Heart left ventricle (tissue), 13 donors: ENCODE measurements at regions not wholly inside any gene's neighbourhood (a gene's known extent, or its start where the extent isn't known, plus 50 kb on each side); places are given as distances from the start of the nearest gene placed in this dataset.

Experiments used
- CTCF ChIP-seq, 12 donors: fragments of 200-600 bp; sonication (generic) in 4 of 12; IDR thresholded peaks; one replicate each; pipeline versions ENCODE4 v1.5.0 to v1.8.0; 2018 to 2022; ENCODE audit warnings: antibody characterized with exemption in 12 of 12, mild to moderate bottlenecking in 5 of 12
- POLR2A ChIP-seq, 2 donors: fragments of 450-650 bp; IDR thresholded peaks; one replicate each; pipeline ENCODE4 v1.6.1; 2017; ENCODE audit warnings: antibody characterized with exemption in 2 of 2, mild to moderate bottlenecking in 2 of 2, moderate library complexity in 2 of 2
- donor health status: ischemic (EF 13 %, LVEDD 7.1; RV severe dilation, severe dysfunction).
- donor health status: DM: no; HTN: yes; CAD: no.
- donor health status: DM: no; HTN: no; CAD: no.
- donor health status: ischemic (EF 25% LVEDD 6.9; RV normal size, moderate dysfunction).
- donor health status: ischemic (EF 25% LVEDD 5.7; RV mildly dilated, moderate dysfunction).
- donor health status: ischemic (EF 35%, LVEDD 5.7; RV mildly dilated, moderate dysfunction).
- donor health status: nonischemic (EF 11% LVEDD 7.7; RV severe dilation, severe dysfunction).
- donor health status: DM: yes; HTN: yes; CAD: no.
- donor health status: PGD.
- donor health status: ischemic (EF 29% LVEDD 5.4; RV normal size, mild dysfunction).
- donor health status: nonischemic (EF 23%, LVEDD 6.1; RV moderate dilation, normal function).

DNA sequence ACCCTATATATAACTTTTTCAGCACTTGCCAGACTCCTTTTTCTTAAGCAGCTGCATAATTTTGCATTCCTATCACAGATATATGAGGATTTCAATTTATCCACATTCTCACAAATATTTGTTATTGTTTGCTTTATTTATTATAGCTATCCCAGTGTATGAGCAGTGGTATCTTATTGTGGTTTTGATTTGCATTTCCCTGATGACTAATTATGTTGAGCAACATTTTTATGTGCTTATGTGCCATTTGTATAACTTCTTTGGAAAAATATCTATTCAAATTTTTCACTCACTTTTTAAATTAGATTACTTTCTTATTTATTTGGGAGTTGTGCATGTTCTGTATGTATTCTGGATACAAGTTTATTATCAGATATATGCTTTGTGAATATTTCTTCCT, 361.9 kb downstream of the KCTD8 start:
- no peak for TF ChIP-seq CTCF (IDR thresholded peaks at IDR 0.05)
- no peak for TF ChIP-seq POLR2A (IDR thresholded peaks at IDR 0.05)
